ENCODE measurements at regions not wholly inside any gene's neighbourhood (a gene's known extent, or its start where the extent isn't known, plus 50 kb on each side); places are given as distances from the start of the nearest gene placed in this dataset.

- H3K27ac ChIP-seq = no peak overlapping the region
- DNase-seq (no peak), ATAC-seq (no peak)
- no peaks in the 10 kb centered on the region for H3K36me3 ChIP-seq (replicated peaks in 1 of 2; ENCODE audit: insufficient read depth in 1 of 2, low read depth in 2 of 2)
- WGBS, 2 donors = 39% methylated on average over 3 of the region's 3 CpGs
- H3K4me1 ChIP-seq = no peaks in the 10 kb centered on the region
- H3K9me3 ChIP-seq = no peaks in the 10 kb centered on the region
- no peaks in the 10 kb centered on the region for H3K27me3 ChIP-seq
- H3K4me3 ChIP-seq = no peak overlapping the region
- intact Hi-C loops (cut with DNase I) = no loop called here
- TF ChIP-seq CTCF (IDR thresholded peaks at IDR 0.05) = no peak
- no peak for TF ChIP-seq POLR2A (IDR thresholded peaks at IDR 0.05)
Measured at GRCh38 chr7:91657483-91658071, 222.9 kb downstream of the MTERF1 start.

GRCh38 chr7:91659096-91659495 lies 221.4 kb downstream of the MTERF1 start:
- TF ChIP-seq POLR2A (IDR thresholded peaks at IDR 0.05) = no peak
- TF ChIP-seq CTCF (IDR thresholded peaks at IDR 0.05) = no peak
- no peak for DNase-seq
- H3K4me3 ChIP-seq = no peak overlapping the region
- no peak overlapping the region for H3K27ac ChIP-seq
- H3K4me1 ChIP-seq = no peaks in the 10 kb centered on the region
- H3K27me3 ChIP-seq = no peaks in the 10 kb centered on the region
- no peaks in the 10 kb centered on the region for H3K9me3 ChIP-seq
- 78 to 87% methylated on average over 5 of the region's 5 CpGs for WGBS, 2 donors
- intact Hi-C loops (cut with DNase I) = no loop called here
- no peaks in the 10 kb centered on the region for H3K36me3 ChIP-seq (replicated peaks in 1 of 2; ENCODE audit: insufficient read depth in 1 of 2, low read depth in 2 of 2)
- no peak for ATAC-seq

GRCh38 chr7:91660734-91661356 lies 219.7 kb downstream of the MTERF1 start:
- no peak for ATAC-seq
- H3K9me3 ChIP-seq = no peaks in the 10 kb centered on the region

GRCh38 chr7:91661727-91662126 lies 218.8 kb downstream of the MTERF1 start:
- TF ChIP-seq POLR2A (IDR thresholded peaks at IDR 0.05) = no peak
- TF ChIP-seq CTCF (IDR thresholded peaks at IDR 0.05) = no peak
- no peaks in the 10 kb centered on the region for H3K4me1 ChIP-seq
- 84 to 93% methylated on average over 4 of the region's 4 CpGs for WGBS, 2 donors
- ATAC-seq = no peak
- intact Hi-C loops (cut with DNase I) = no loop called here
- H3K4me3 ChIP-seq = no peak overlapping the region
- no peak for DNase-seq
- H3K27ac ChIP-seq = no peak overlapping the region
- H3K36me3 ChIP-seq (replicated peaks in 1 of 2; ENCODE audit: insufficient read depth in 1 of 2, low read depth in 2 of 2) = no peaks in the 10 kb centered on the region
- H3K27me3 ChIP-seq = no peaks in the 10 kb centered on the region
- H3K9me3 ChIP-seq = no peaks in the 10 kb centered on the region

More at GRCh38 chr7:91660734-91661356, 219.7 kb downstream of the MTERF1 start:
- no peaks in the 10 kb centered on the region for H3K4me1 ChIP-seq
- H3K27ac ChIP-seq = no peak overlapping the region
- intact Hi-C loops (cut with DNase I) = no loop called here
- no peak overlapping the region for H3K4me3 ChIP-seq
- no peaks in the 10 kb centered on the region for H3K27me3 ChIP-seq
- H3K36me3 ChIP-seq (replicated peaks in 1 of 2; ENCODE audit: insufficient read depth in 1 of 2, low read depth in 2 of 2) = no peaks in the 10 kb centered on the region
- TF ChIP-seq CTCF (IDR thresholded peaks at IDR 0.05) (no peak), POLR2A (IDR thresholded peaks at IDR 0.05) (no peak)
- no peak for DNase-seq

- no peak for TF ChIP-seq CTCF (IDR thresholded peaks at IDR 0.05)
- TF ChIP-seq POLR2A (IDR thresholded peaks at IDR 0.05) = no peak
- Histone ChIP-seq H3K36me3 (replicated peaks in 1 of 2; ENCODE audit: insufficient read depth in 1 of 2, low read depth in 2 of 2) (no peaks in the 10 kb centered on the region), H3K9me3 (no peaks in the 10 kb centered on the region), H3K4me3 (no peak overlapping the region), H3K27me3 (no peaks in the 10 kb centered on the region), H3K4me1 (no peaks in the 10 kb centered on the region), H3K27ac (no peak overlapping the region)
- intact Hi-C loops (cut with DNase I) = no loop called here
- DNase-seq (no peak), ATAC-seq (no peak)
Measured at GRCh38 chr7:91668217-91668616, 212.3 kb downstream of the MTERF1 start.
